ENCODE measurements at regions not wholly inside any gene's neighbourhood (a gene's known extent, or its start where the extent isn't known, plus 50 kb on each side); places are given as distances from the start of the nearest gene placed in this dataset.

- H3K27me3 ChIP-seq, result peaks cover 5% of the 10 kb centered on the region
- H3K36me3 ChIP-seq, result no peaks in the 10 kb centered on the region
- H3K4me1 ChIP-seq, result 0 out of 2 replicates have a peak, but pooled peaks cover 3% of the 10 kb centered on the region
- no peaks in the 10 kb centered on the region for H3K9me3 ChIP-seq (replicated peaks)
- H3K27ac ChIP-seq, result no peak overlapping the region
- no peak overlapping the region for H3K4me3 ChIP-seq
- no peak for DNase-seq
Measured at GRCh38 chr6:159440349-159440748, 252.7 kb downstream of the SOD2 start.

GRCh38 chr6:159439651-159440050 lies 253.4 kb downstream of the SOD2 start:
- H3K4me3 ChIP-seq, result no peak overlapping the region
- no peak for DNase-seq
- no peaks in the 10 kb centered on the region for H3K9me3 ChIP-seq (replicated peaks)
- H3K4me1 ChIP-seq, result 0 out of 2 replicates have a peak, but pooled peaks cover 3% of the 10 kb centered on the region
- no peaks in the 10 kb centered on the region for H3K36me3 ChIP-seq
- H3K27me3 ChIP-seq, result peaks cover 4% of the 10 kb centered on the region
- H3K27ac ChIP-seq, result no peak overlapping the region

- no peak overlapping the region for H3K27ac ChIP-seq
- H3K9me3 ChIP-seq (replicated peaks), result peaks cover 5% of the 10 kb centered on the region; the same call in 1 of the 2 replicates
- DNase-seq, result no peak
- no peaks in the 10 kb centered on the region for H3K4me1 ChIP-seq
- H3K4me3 ChIP-seq, result no peak overlapping the region
- H3K36me3 ChIP-seq, result no peaks in the 10 kb centered on the region
- no peaks in the 10 kb centered on the region for H3K27me3 ChIP-seq
Measured at GRCh38 chr6:159438106-159438505, 254.9 kb downstream of the SOD2 start.

GRCh38 chr6:159436581-159436980 lies 256.5 kb downstream of the SOD2 start:
- no peak for DNase-seq
- Histone ChIP-seq H3K9me3 (replicated peaks) (peaks cover 8% of the 10 kb centered on the region; the same call in 1 of the 2 replicates), H3K27ac (no peak overlapping the region), H3K4me1 (no peaks in the 10 kb centered on the region), H3K4me3 (no peak overlapping the region), H3K36me3 (no peaks in the 10 kb centered on the region), H3K27me3 (no peaks in the 10 kb centered on the region)

- H3K4me1 ChIP-seq, result no peaks in the 10 kb centered on the region
- no peaks in the 10 kb centered on the region for H3K27me3 ChIP-seq
- H3K36me3 ChIP-seq, result no peaks in the 10 kb centered on the region
- H3K4me3 ChIP-seq, result no peak overlapping the region
- H3K27ac ChIP-seq, result no peak overlapping the region
- peaks cover 8% of the 10 kb centered on the region; the same call in 1 of the 2 replicates for H3K9me3 ChIP-seq (replicated peaks)
- no peak for DNase-seq
Measured at GRCh38 chr6:159435701-159436100, 257.3 kb downstream of the SOD2 start.

- Histone ChIP-seq H3K4me1 (no peaks in the 10 kb centered on the region), H3K27me3 (no peaks in the 10 kb centered on the region), H3K9me3 (replicated peaks) (peaks cover 8% of the 10 kb centered on the region; the same call in 1 of the 2 replicates), H3K36me3 (no peaks in the 10 kb centered on the region), H3K27ac (no peak overlapping the region), H3K4me3 (no peak overlapping the region)
- no peak for DNase-seq
Measured at GRCh38 chr6:159434410-159434809, 258.6 kb downstream of the SOD2 start.

- H3K9me3 ChIP-seq (replicated peaks), result peaks cover 8% of the 10 kb centered on the region; the same call in 1 of the 2 replicates
- H3K27me3 ChIP-seq, result no peaks in the 10 kb centered on the region
- no peaks in the 10 kb centered on the region for H3K4me1 ChIP-seq
- no peak for DNase-seq
- no peak overlapping the region for H3K4me3 ChIP-seq
- no peaks in the 10 kb centered on the region for H3K36me3 ChIP-seq
- H3K27ac ChIP-seq, result no peak overlapping the region
Measured at GRCh38 chr6:159433550-159433949, 259.5 kb downstream of the SOD2 start.

GRCh38 chr6:159431750-159432149 lies 261.3 kb downstream of the SOD2 start:
- Histone ChIP-seq H3K27me3 (no peaks in the 10 kb centered on the region), H3K4me3 (no peak overlapping the region), H3K27ac (no peak overlapping the region), H3K4me1 (no peaks in the 10 kb centered on the region), H3K9me3 (replicated peaks) (peaks cover 8% of the 10 kb centered on the region; the same call in 1 of the 2 replicates), H3K36me3 (no peaks in the 10 kb centered on the region)
- DNase-seq, result no peak

GRCh38 chr6:159430323-159430722 lies 261.1 kb downstream of the FNDC1 start:
- Histone ChIP-seq H3K27ac (no peak overlapping the region), H3K9me3 (replicated peaks) (peaks cover 8% of the 10 kb centered on the region; the same call in 1 of the 2 replicates), H3K4me3 (no peak overlapping the region), H3K36me3 (no peaks in the 10 kb centered on the region), H3K4me1 (no peaks in the 10 kb centered on the region), H3K27me3 (no peaks in the 10 kb centered on the region)
- no peak for DNase-seq

GRCh38 chr6:159429433-159429832 lies 260.2 kb downstream of the FNDC1 start:
- peaks cover 8% of the 10 kb centered on the region; the same call in 1 of the 2 replicates for H3K9me3 ChIP-seq (replicated peaks)
- no peak overlapping the region for H3K27ac ChIP-seq
- H3K36me3 ChIP-seq, result no peaks in the 10 kb centered on the region
- H3K4me3 ChIP-seq, result no peak overlapping the region
- H3K27me3 ChIP-seq, result no peaks in the 10 kb centered on the region
- no peaks in the 10 kb centered on the region for H3K4me1 ChIP-seq
- no peak for DNase-seq

GRCh38 chr6:159427771-159428170 lies 258.6 kb downstream of the FNDC1 start:
- no peak overlapping the region for H3K4me3 ChIP-seq
- no peak overlapping the region for H3K27ac ChIP-seq
- no peaks in the 10 kb centered on the region; the same call in 1 of the 2 replicates for H3K27me3 ChIP-seq
- no peak for DNase-seq
- H3K36me3 ChIP-seq, result no peaks in the 10 kb centered on the region
- no peaks in the 10 kb centered on the region for H3K4me1 ChIP-seq
- 0 out of 2 replicates have a peak, but pooled peaks cover 1% of the 10 kb centered on the region for H3K9me3 ChIP-seq (replicated peaks)

- Histone ChIP-seq H3K27me3 (no peaks in the 10 kb centered on the region; the same call in 1 of the 2 replicates), H3K9me3 (replicated peaks) (no peaks in the 10 kb centered on the region), H3K36me3 (no peaks in the 10 kb centered on the region), H3K4me3 (no peak overlapping the region), H3K4me1 (no peaks in the 10 kb centered on the region), H3K27ac (no peak overlapping the region)
- no peak for DNase-seq
Measured at GRCh38 chr6:159427335-159427734, 258.1 kb downstream of the FNDC1 start.

GRCh38 chr6:159425421-159425820 lies 256.2 kb downstream of the FNDC1 start:
- H3K9me3 ChIP-seq (replicated peaks), result no peaks in the 10 kb centered on the region
- H3K27me3 ChIP-seq, result no peaks in the 10 kb centered on the region; the same call in 1 of the 2 replicates
- no peak for DNase-seq
- H3K4me3 ChIP-seq, result no peak overlapping the region
- no peak overlapping the region for H3K27ac ChIP-seq
- no peaks in the 10 kb centered on the region for H3K4me1 ChIP-seq
- no peaks in the 10 kb centered on the region for H3K36me3 ChIP-seq

- no peak for DNase-seq
- Histone ChIP-seq H3K9me3 (replicated peaks) (no peaks in the 10 kb centered on the region), H3K4me3 (no peak overlapping the region), H3K27ac (no peak overlapping the region), H3K36me3 (no peaks in the 10 kb centered on the region), H3K27me3 (no peaks in the 10 kb centered on the region; the same call in 1 of the 2 replicates), H3K4me1 (no peaks in the 10 kb centered on the region)
Measured at GRCh38 chr6:159422041-159422984, 253.1 kb downstream of the FNDC1 start.

GRCh38 chr6:159421586-159421985 lies 252.4 kb downstream of the FNDC1 start:
- no peaks in the 10 kb centered on the region for H3K36me3 ChIP-seq
- H3K27me3 ChIP-seq, result no peaks in the 10 kb centered on the region; the same call in 1 of the 2 replicates
- H3K4me1 ChIP-seq, result no peaks in the 10 kb centered on the region
- H3K27ac ChIP-seq, result no peak overlapping the region
- H3K9me3 ChIP-seq (replicated peaks), result no peaks in the 10 kb centered on the region
- DNase-seq, result no peak
- H3K4me3 ChIP-seq, result no peak overlapping the region
